Subcutaneous abdominal adipose tissue (tissue), 5 donors: ENCODE measurements at regions not wholly inside any gene's neighbourhood (a gene's known extent, or its start where the extent isn't known, plus 50 kb on each side); places are given as distances from the start of the nearest gene placed in this dataset.
"Not testable (repeated sequence)": the region's sequence is repeated elsewhere in the genome, so short reads cannot be mapped to it uniquely, and the experiment has no call there.

ENCODE experiments used
- H3K27ac ChIP-seq: one replicate; pipeline ENCODE4 v1.7.0; 2013; ENCODE audit warnings: low read depth, mild to moderate bottlenecking, inconsistent platforms, low read length, moderate library complexity
- H3K27me3 ChIP-seq, 5 donors: one replicate each; pipeline ENCODE4 v1.7.0; 2013; ENCODE audit warnings: low read length in 5 of 5, inconsistent platforms in 1 of 5; ENCODE audit not compliant: control insufficient read depth in 5 of 5, insufficient read depth in 4 of 5
- H3K36me3 ChIP-seq, 5 donors: one replicate each; pipeline ENCODE4 v1.7.0; 2013; ENCODE audit warnings: low read length in 5 of 5; ENCODE audit not compliant: control insufficient read depth in 5 of 5, insufficient read depth in 5 of 5
- H3K4me1 ChIP-seq, 5 donors: one replicate each; pipeline ENCODE4 v1.7.0; 2013; ENCODE audit warnings: low read length in 5 of 5, mild to moderate bottlenecking in 3 of 5, moderate library complexity in 1 of 5; ENCODE audit not compliant: control insufficient read depth in 5 of 5, insufficient read depth in 5 of 5
- H3K4me3 ChIP-seq, 5 donors: one replicate each; pipeline ENCODE4 v1.7.0; 2013; ENCODE audit warnings: low read length in 5 of 5, low read depth in 1 of 5
- H3K9ac ChIP-seq, 5 donors: one replicate each; pipeline ENCODE4 v1.7.0; 2013; ENCODE audit warnings: low read length in 5 of 5, mild to moderate bottlenecking in 4 of 5, moderate library complexity in 3 of 5
- H3K9me3 ChIP-seq, 5 donors: one replicate each; pipeline ENCODE4 v1.7.0; 2013; ENCODE audit warnings: low read length in 5 of 5; ENCODE audit not compliant: control insufficient read depth in 5 of 5
- donor health status: healthy.
- donor health status: healthy.
- donor health status: healthy.
- donor health status: healthy.
- donor health status: healthy.

GRCh38 chr15:32536507-32537172 lies 56.6 kb upstream of the GOLGA8N start:
- not testable (repeated sequence) for H3K27me3 ChIP-seq, H3K4me1 ChIP-seq, H3K9me3 ChIP-seq, H3K36me3 ChIP-seq, H3K27ac ChIP-seq
- Histone ChIP-seq H3K4me3 (peak overlapping the region; percentile 29 to 64 (median 51)), H3K9ac (peak overlapping the region in 1 of 5 donors; percentile 64)

GRCh38 chr15:32536057-32536493 lies 57.2 kb upstream of the GOLGA8N start:
- H3K27me3 ChIP-seq, H3K9ac ChIP-seq, H3K4me3 ChIP-seq, H3K36me3 ChIP-seq, H3K4me1 ChIP-seq, H3K9me3 ChIP-seq, H3K27ac ChIP-seq: not testable (repeated sequence)

- H3K4me1 ChIP-seq, H3K9me3 ChIP-seq, H3K9ac ChIP-seq, H3K27ac ChIP-seq, H3K4me3 ChIP-seq, H3K36me3 ChIP-seq, H3K27me3 ChIP-seq: not testable (repeated sequence)
Observed at GRCh38 chr15:32535150-32535898, 57.9 kb upstream of the GOLGA8N start.

- H3K27me3 ChIP-seq, H3K9me3 ChIP-seq, H3K4me3 ChIP-seq, H3K36me3 ChIP-seq, H3K4me1 ChIP-seq, H3K9ac ChIP-seq, H3K27ac ChIP-seq: not testable (repeated sequence)
Observed at GRCh38 chr15:32522900-32523299, 67.5 kb upstream of the GOLGA8O start.

GRCh38 chr15:32522421-32522820 lies 67.0 kb upstream of the GOLGA8O start:
- not testable (repeated sequence) for H3K9me3 ChIP-seq, H3K27me3 ChIP-seq, H3K27ac ChIP-seq, H3K4me1 ChIP-seq, H3K9ac ChIP-seq, H3K36me3 ChIP-seq, H3K4me3 ChIP-seq

- H3K4me3 ChIP-seq, H3K36me3 ChIP-seq: not testable (repeated sequence)
Observed at GRCh38 chr15:32518976-32519375, 63.5 kb upstream of the GOLGA8O start.

GRCh38 chr15:32518013-32518412 lies 62.6 kb upstream of the GOLGA8O start:
- not testable (repeated sequence) for H3K27ac ChIP-seq, H3K9ac ChIP-seq, H3K9me3 ChIP-seq, H3K4me3 ChIP-seq, H3K4me1 ChIP-seq, H3K36me3 ChIP-seq, H3K27me3 ChIP-seq

More at GRCh38 chr15:32518976-32519375, 63.5 kb upstream of the GOLGA8O start:
- not testable (repeated sequence) for H3K27ac ChIP-seq, H3K4me1 ChIP-seq, H3K9me3 ChIP-seq, H3K9ac ChIP-seq, H3K27me3 ChIP-seq

GRCh38 chr15:32516954-32517353 lies 61.5 kb upstream of the GOLGA8O start:
- H3K4me1 ChIP-seq, H3K9ac ChIP-seq, H3K27me3 ChIP-seq, H3K4me3 ChIP-seq, H3K9me3 ChIP-seq, H3K36me3 ChIP-seq, H3K27ac ChIP-seq: not testable (repeated sequence)

GRCh38 chr15:32513378-32513777 lies 57.9 kb upstream of the GOLGA8O start:
- H3K9me3 ChIP-seq, H3K27me3 ChIP-seq, H3K36me3 ChIP-seq, H3K4me1 ChIP-seq, H3K4me3 ChIP-seq, H3K27ac ChIP-seq, H3K9ac ChIP-seq: not testable (repeated sequence)

GRCh38 chr15:32510027-32510426 lies 54.6 kb upstream of the GOLGA8O start:
- H3K27ac ChIP-seq, H3K4me3 ChIP-seq, H3K9me3 ChIP-seq, H3K4me1 ChIP-seq, H3K9ac ChIP-seq, H3K36me3 ChIP-seq, H3K27me3 ChIP-seq: not testable (repeated sequence)
